HL-60 (cell line): ENCODE measurements at regions not wholly inside any gene's neighbourhood (a gene's known extent, or its start where the extent isn't known, plus 50 kb on each side); places are given as distances from the start of the nearest gene placed in this dataset.
A peak's percentile ranks its signal among the peaks of the same experiment; 100 is the strongest.

Experiments used
- DNase-seq, 2 experiments: peaks; one replicate each; pipeline ENCODE4 v3.0.0-alpha.2; 2010 to 2020; ENCODE audit warnings: low read depth in 1 of 2, low spot score in 1 of 2
- H3K27ac ChIP-seq: fragments of 250-450 bp; sonication (Bioruptor Pico); replicated peaks from 2 replicates; pipeline ENCODE4 v1.5.1; 2020; ENCODE audit warnings: mild to moderate bottlenecking, moderate library complexity
- H3K27me3 ChIP-seq: fragments of 250-450 bp; sonication (Bioruptor Pico); 2 replicates; pipeline ENCODE4 v1.5.1; 2021; ENCODE audit warnings: mild to moderate bottlenecking, moderate library complexity; ENCODE audit not compliant: insufficient read depth, poor library complexity, severe bottlenecking
- H3K4me3 ChIP-seq: replicated peaks from 2 replicates; pipeline ENCODE4 v1.5.1; 2011; ENCODE audit warnings: mild to moderate bottlenecking, control low read depth, low read length; ENCODE audit not compliant: insufficient read depth
- CTCF ChIP-seq: IDR thresholded peaks from one replicate; pipeline ENCODE4 v1.5.1; 2011; ENCODE audit warnings: low read length, control low read depth, inconsistent platforms; ENCODE audit not compliant: insufficient read depth
- GABPA ChIP-seq: IDR thresholded peaks from 2 replicates; pipeline ENCODE4 v1.6.1; 2012; ENCODE audit warnings: low read depth
- POLR2AphosphoS5 ChIP-seq: IDR thresholded peaks from 2 replicates; pipeline ENCODE4 v1.6.1; 2012; ENCODE audit warnings: low read depth
- REST ChIP-seq: IDR thresholded peaks from 2 replicates; pipeline ENCODE4 v1.6.1; 2012; ENCODE audit warnings: low read depth; ENCODE audit not compliant: insufficient replicate concordance
- SPI1 ChIP-seq: IDR thresholded peaks from 2 replicates; pipeline ENCODE4 v1.6.1; 2012; ENCODE audit warnings: low read depth, mild to moderate bottlenecking, borderline replicate concordance

- no peak overlapping the region for H3K4me3 ChIP-seq
- no peaks in the 10 kb centered on the region for H3K27me3 ChIP-seq
- no peak overlapping the region for H3K27ac ChIP-seq
- DNase-seq = no peak
- TF ChIP-seq REST (no peak), SPI1 (no peak)
Measured at GRCh38 chr10:88119160-88119559, 255.7 kb downstream of the PTEN start.

GRCh38 chr10:88120075-88120474, 256.6 kb downstream of the PTEN start:
- peak; percentile 26 to 85 for DNase-seq
- TF ChIP-seq CTCF = no peak
- peak; percentile 82 for TF ChIP-seq GABPA
- TF ChIP-seq SPI1 = peak; percentile 23; the same call in 1 of the 2 replicates
- Histone ChIP-seq H3K27ac (peak overlapping the region; percentile 70), H3K4me3 (peak overlapping the region; percentile 0; the same call in 1 of the 2 replicates), H3K27me3 (no peaks in the 10 kb centered on the region)

GRCh38 chr10:88120599-88121333, 257.3 kb downstream of the PTEN start:
- Histone ChIP-seq H3K4me3 (no peak overlapping the region), H3K27me3 (no peaks in the 10 kb centered on the region), H3K27ac (peak overlapping the region; percentile 70)
- peak; percentile 52 to 85 for DNase-seq
- TF ChIP-seq CTCF (no peak), SPI1 (peak; percentile 65; the same call in 1 of the 2 replicates), GABPA (no peak), POLR2AphosphoS5 (no peak), REST (no peak)

- Histone ChIP-seq H3K27ac (no peak overlapping the region), H3K27me3 (no peaks in the 10 kb centered on the region), H3K4me3 (no peak overlapping the region)
- TF ChIP-seq CTCF (no peak), REST (no peak), POLR2AphosphoS5 (no peak), GABPA (no peak), SPI1 (no peak)
- DNase-seq = no peak
Measured at GRCh38 chr10:88121361-88121760, 257.9 kb downstream of the PTEN start.
